SK-N-SH treated with all-trans-retinoic acid at 6 μM for 48 hours (cell line): ENCODE measurements at regions not wholly inside any gene's neighbourhood (a gene's known extent, or its start where the extent isn't known, plus 50 kb on each side); places are given as distances from the start of the nearest gene placed in this dataset.

Experiments used
- BACH2 ChIP-seq: fragments of 250-450 bp; sonication (Bioruptor Pico); IDR thresholded peaks from 2 replicates; pipeline ENCODE4 v1.9.0; 2021; ENCODE audit warnings: mild to moderate bottlenecking, borderline replicate concordance
- CSDC2 ChIP-seq: fragments of 250-450 bp; sonication (Bioruptor Pico); IDR thresholded peaks from 2 replicates; pipeline ENCODE4 v1.5.0; 2020; ENCODE audit warnings: mild to moderate bottlenecking, moderate library complexity
- ESRRG ChIP-seq: fragments of 250-450 bp; sonication (Bioruptor Pico); IDR thresholded peaks from 2 replicates; pipeline ENCODE4 v1.6.1; 2021; ENCODE audit warnings: mild to moderate bottlenecking
- GLIS3 ChIP-seq: fragments of 250-450 bp; sonication (Bioruptor Pico); IDR thresholded peaks from 2 replicates; pipeline ENCODE4 v1.5.0; 2020; ENCODE audit warnings: mild to moderate bottlenecking, moderate library complexity
- SNAI2 ChIP-seq: fragments of 250-450 bp; sonication (Bioruptor Pico); IDR thresholded peaks from 2 replicates; pipeline ENCODE4 v1.5.0; 2020; ENCODE audit warnings: mild to moderate bottlenecking, moderate library complexity
- TOX ChIP-seq: fragments of 250-450 bp; sonication (Bioruptor Pico); IDR thresholded peaks from 2 replicates; pipeline ENCODE4 v1.8.0; 2021; ENCODE audit warnings: mild to moderate bottlenecking, moderate library complexity, borderline replicate concordance
- ZC3H10 ChIP-seq: fragments of 250-450 bp; sonication (Bioruptor Pico); IDR thresholded peaks from 2 replicates; pipeline ENCODE4 v1.5.1; 2021; ENCODE audit warnings: mild to moderate bottlenecking, moderate library complexity
- ZFP30 ChIP-seq: fragments of 450-650 bp; formaldehyde crosslinking; IDR thresholded peaks from 2 replicates; pipeline ENCODE4 v1.5.0; 2022; ENCODE audit warnings: mild to moderate bottlenecking, moderate library complexity
- ZNF565 ChIP-seq: fragments of 450-650 bp; formaldehyde crosslinking; conservative IDR thresholded peaks from 2 replicates; pipeline ENCODE4 v1.5.0; 2020; ENCODE audit warnings: low read depth, mild to moderate bottlenecking, moderate library complexity
- ZNF8 ChIP-seq: fragments of 450-650 bp; formaldehyde crosslinking; IDR thresholded peaks from 2 replicates; pipeline ENCODE4 v1.5.0; 2020; ENCODE audit warnings: mild to moderate bottlenecking, moderate library complexity

- TF ChIP-seq ZC3H10 (CRISPR knock-in tag) (no peak), SNAI2 (no peak), CSDC2 (no peak), BACH2 (CRISPR knock-in tag) (no peak), TOX (no peak), ZNF565 (no peak), GLIS3 (CRISPR knock-in tag) (no peak), ZNF8 (no peak), ZFP30 (no peak), ESRRG (CRISPR knock-in tag) (no peak)
Observed at GRCh38 chr6:113125626-113126025, 731.5 kb upstream of the MARCKS start.
